Panc1 (cell line): ENCODE measurements at regions not wholly inside any gene's neighbourhood (a gene's known extent, or its start where the extent isn't known, plus 50 kb on each side); places are given as distances from the start of the nearest gene placed in this dataset.

ENCODE experiments used
- POLR2AphosphoS5 ChIP-seq: IDR thresholded peaks from 2 replicates; pipeline ENCODE4 v1.6.1; 2012; ENCODE audit warnings: mild to moderate bottlenecking, low read depth, low read length, moderate library complexity
- TF ChIP-seq, protein P1 (sequence below): fragments of 450-650 bp; IDR thresholded peaks from 2 replicates; pipeline ENCODE4 v1.5.1; 2017; ENCODE audit warnings: mild to moderate bottlenecking

DNA sequence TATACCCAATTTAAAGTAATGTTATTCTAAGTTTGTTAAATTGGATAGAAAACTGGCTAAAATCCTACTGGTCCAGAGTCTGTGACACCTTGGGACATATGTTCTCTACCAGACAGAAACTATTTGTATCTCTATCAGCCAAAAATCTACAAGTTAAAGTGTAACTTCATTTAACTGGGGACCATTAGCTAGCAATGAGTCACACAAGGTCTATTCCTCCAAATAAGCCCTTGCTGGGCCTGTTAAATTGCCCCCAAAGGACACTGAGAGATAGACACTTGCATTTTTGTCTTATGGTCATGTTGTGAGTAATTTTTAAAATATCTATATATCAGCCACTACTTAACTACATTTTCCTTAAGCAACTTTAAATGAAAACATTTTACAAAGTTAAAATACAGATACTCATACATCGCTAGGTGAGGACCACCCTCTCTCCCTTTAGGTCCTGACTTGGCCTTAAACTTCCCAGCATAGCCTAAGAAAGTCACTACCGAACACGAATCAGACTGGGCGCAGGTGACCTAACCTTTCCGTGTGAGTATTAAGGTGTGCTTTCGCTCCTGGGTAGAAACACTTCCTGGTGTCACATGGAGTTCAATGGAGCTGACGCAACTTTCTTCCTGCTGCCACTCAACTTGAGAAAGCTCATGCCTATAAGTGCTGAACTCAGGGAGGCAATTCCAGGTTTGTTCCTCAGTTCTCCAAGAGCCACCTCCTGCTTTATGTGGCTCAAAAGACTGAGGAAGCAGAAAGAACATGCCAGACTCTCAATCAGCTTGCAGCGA is 249.1 kb downstream of the DIRAS2 start:
- no peak for TF ChIP-seq POLR2AphosphoS5
- TF ChIP-seq, protein P1, sequence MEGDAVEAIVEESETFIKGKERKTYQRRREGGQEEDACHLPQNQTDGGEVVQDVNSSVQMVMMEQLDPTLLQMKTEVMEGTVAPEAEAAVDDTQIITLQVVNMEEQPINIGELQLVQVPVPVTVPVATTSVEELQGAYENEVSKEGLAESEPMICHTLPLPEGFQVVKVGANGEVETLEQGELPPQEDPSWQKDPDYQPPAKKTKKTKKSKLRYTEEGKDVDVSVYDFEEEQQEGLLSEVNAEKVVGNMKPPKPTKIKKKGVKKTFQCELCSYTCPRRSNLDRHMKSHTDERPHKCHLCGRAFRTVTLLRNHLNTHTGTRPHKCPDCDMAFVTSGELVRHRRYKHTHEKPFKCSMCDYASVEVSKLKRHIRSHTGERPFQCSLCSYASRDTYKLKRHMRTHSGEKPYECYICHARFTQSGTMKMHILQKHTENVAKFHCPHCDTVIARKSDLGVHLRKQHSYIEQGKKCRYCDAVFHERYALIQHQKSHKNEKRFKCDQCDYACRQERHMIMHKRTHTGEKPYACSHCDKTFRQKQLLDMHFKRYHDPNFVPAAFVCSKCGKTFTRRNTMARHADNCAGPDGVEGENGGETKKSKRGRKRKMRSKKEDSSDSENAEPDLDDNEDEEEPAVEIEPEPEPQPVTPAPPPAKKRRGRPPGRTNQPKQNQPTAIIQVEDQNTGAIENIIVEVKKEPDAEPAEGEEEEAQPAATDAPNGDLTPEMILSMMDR = no peak
